ENCODE measurements at regions not wholly inside any gene's neighbourhood (a gene's known extent, or its start where the extent isn't known, plus 50 kb on each side); places are given as distances from the start of the nearest gene placed in this dataset.

DNA sequence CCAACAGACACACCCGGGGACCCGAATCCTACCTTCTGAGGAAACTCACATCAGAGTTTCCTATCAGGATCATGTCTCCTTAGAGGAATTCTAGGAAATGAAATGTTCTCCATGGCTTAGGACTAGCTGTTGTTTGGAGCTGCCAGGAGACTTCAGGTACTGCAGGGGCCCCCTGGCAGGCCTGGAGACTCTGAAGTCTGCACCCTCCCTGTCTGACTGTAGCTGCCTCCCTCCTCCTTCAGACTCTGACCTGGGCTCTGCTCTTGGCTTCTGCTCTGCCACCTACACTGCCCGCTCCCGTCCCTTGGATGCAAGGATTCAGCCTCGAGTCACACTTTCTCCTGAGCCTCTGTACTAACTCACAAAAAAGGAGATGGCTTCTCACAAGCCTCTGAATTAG is 232.8 kb downstream of the INHBA start:
- TF ChIP-seq, protein P1, sequence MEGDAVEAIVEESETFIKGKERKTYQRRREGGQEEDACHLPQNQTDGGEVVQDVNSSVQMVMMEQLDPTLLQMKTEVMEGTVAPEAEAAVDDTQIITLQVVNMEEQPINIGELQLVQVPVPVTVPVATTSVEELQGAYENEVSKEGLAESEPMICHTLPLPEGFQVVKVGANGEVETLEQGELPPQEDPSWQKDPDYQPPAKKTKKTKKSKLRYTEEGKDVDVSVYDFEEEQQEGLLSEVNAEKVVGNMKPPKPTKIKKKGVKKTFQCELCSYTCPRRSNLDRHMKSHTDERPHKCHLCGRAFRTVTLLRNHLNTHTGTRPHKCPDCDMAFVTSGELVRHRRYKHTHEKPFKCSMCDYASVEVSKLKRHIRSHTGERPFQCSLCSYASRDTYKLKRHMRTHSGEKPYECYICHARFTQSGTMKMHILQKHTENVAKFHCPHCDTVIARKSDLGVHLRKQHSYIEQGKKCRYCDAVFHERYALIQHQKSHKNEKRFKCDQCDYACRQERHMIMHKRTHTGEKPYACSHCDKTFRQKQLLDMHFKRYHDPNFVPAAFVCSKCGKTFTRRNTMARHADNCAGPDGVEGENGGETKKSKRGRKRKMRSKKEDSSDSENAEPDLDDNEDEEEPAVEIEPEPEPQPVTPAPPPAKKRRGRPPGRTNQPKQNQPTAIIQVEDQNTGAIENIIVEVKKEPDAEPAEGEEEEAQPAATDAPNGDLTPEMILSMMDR (IDR thresholded peaks at IDR 0.05; ENCODE audit: insufficient read depth, low read length, poor library complexity, severe bottlenecking), result no peak
- no peak for TF ChIP-seq EZH2phosphoT487 (conservative IDR thresholded peaks at IDR 0.05; ENCODE audit: low read length)

Data from SU-DHL-6 (cell line).